IMR-90 (cell line): ENCODE measurements at regions not wholly inside any gene's neighbourhood (a gene's known extent, or its start where the extent isn't known, plus 50 kb on each side); places are given as distances from the start of the nearest gene placed in this dataset.

ENCODE experiments used
- ATAC-seq: fragments of 200-7000 bp; cut with Tn5 transposase; 2 replicates; pipeline ENCODE4 v1.9.1; 2020; ENCODE audit warnings: low read depth, mild to moderate bottlenecking, moderate library complexity
- BruUV-seq: library from RNA; stranded (reverse); fragments of 400-500 nt; replicated peaks from 2 replicates; lab custom pipeline; 2021; lab: Mats Ljungman, UMichigan
- CTCF ChIA-PET: fragments of 300-600 bp; formaldehyde crosslinking; extraction: SDS; loops from one replicate; lab custom pipeline; 2021; ENCODE audit warnings: antibody characterized with exemption; lab: Yijun Ruan, JAX
- POLR2A ChIA-PET: fragments of 300-600 bp; sonication (Branson Sonifier 250); formaldehyde crosslinking; loops from one replicate; lab custom pipeline; 2022; ENCODE audit warnings: antibody characterized with exemption; ENCODE audit not compliant: unreplicated experiment; lab: Charles Lee
- DNase-seq: peaks from one replicate; pipeline ENCODE4 v3.0.0; 2013
- H2AFZ ChIP-seq: replicated peaks from 2 replicates; pipeline ENCODE3; 2013; ENCODE audit warnings: low read length, mild to moderate bottlenecking; ENCODE audit not compliant: poor library complexity
- H2AK5ac ChIP-seq: 2 replicates; pipeline ENCODE4 v1.6.1; 2013; ENCODE audit warnings: low read depth, low read length, inconsistent platforms
- H2AK9ac ChIP-seq: replicated peaks from 2 replicates; pipeline ENCODE3; 2013; ENCODE audit warnings: mild to moderate bottlenecking, low read depth, low read length, moderate library complexity; ENCODE audit not compliant: poor library complexity
- H2BK120ac ChIP-seq: 2 replicates; pipeline ENCODE4 v1.6.1; 2013; ENCODE audit warnings: low read depth, low read length, inconsistent platforms
- H2BK15ac ChIP-seq: 3 replicates; pipeline ENCODE4 v1.6.1; 2013; ENCODE audit warnings: low read depth, low read length, inconsistent platforms
- H2BK20ac ChIP-seq: 2 replicates; pipeline ENCODE4 v1.6.1; 2013; ENCODE audit warnings: low read depth, mild to moderate bottlenecking, inconsistent platforms, low read length, moderate library complexity
- H2BK5ac ChIP-seq: 2 replicates; pipeline ENCODE4 v1.6.1; 2013; ENCODE audit warnings: mild to moderate bottlenecking, low read depth, low read length, inconsistent platforms; ENCODE audit not compliant: poor library complexity, severe bottlenecking
- H3K14ac ChIP-seq: replicated peaks from 2 replicates; pipeline ENCODE4 v1.6.1; 2013; ENCODE audit warnings: low read depth, low read length, inconsistent platforms
- H3K18ac ChIP-seq: 2 replicates; pipeline ENCODE4 v1.6.1; 2013; ENCODE audit warnings: low read depth, low read length, control low read depth
- H3K23ac ChIP-seq: 2 replicates; pipeline ENCODE4 v1.6.1; 2013; ENCODE audit warnings: low read depth, low read length, inconsistent platforms
- H3K27ac ChIP-seq: 2 replicates; pipeline ENCODE4 v1.5.1; 2013; ENCODE audit warnings: mild to moderate bottlenecking, control low read depth, low read length; ENCODE audit not compliant: insufficient read depth
- H3K27me3 ChIP-seq: 2 replicates; pipeline ENCODE4 v1.6.1; 2013; ENCODE audit warnings: low read length; ENCODE audit not compliant: control insufficient read depth, insufficient read depth
- H3K36me3 ChIP-seq: 2 replicates; pipeline ENCODE4 v1.6.1; 2013; ENCODE audit warnings: low read length, mixed read lengths; ENCODE audit not compliant: control insufficient read depth, insufficient read depth
- H3K4ac ChIP-seq: 2 replicates; pipeline ENCODE4 v1.6.1; 2013; ENCODE audit warnings: low read depth, low read length, inconsistent platforms
- H3K4me1 ChIP-seq: 2 replicates; pipeline ENCODE4 v1.6.1; 2013; ENCODE audit warnings: low read length, mixed read lengths; ENCODE audit not compliant: control insufficient read depth, insufficient read depth
- H3K4me2 ChIP-seq: 2 replicates; pipeline ENCODE4 v1.6.1; 2013; ENCODE audit warnings: low read depth, mild to moderate bottlenecking, control low read depth, low read length, moderate library complexity
- H3K4me3 ChIP-seq: 2 replicates; pipeline ENCODE4 v1.5.1; 2013; ENCODE audit warnings: low read depth, mild to moderate bottlenecking, control low read depth, low read length, moderate library complexity; ENCODE audit not compliant: insufficient read depth
- H3K56ac ChIP-seq: 2 replicates; pipeline ENCODE4 v1.6.1; 2013; ENCODE audit warnings: low read length, inconsistent platforms; ENCODE audit not compliant: insufficient read depth; ENCODE audit errors: extremely low read depth
- H3K79me1 ChIP-seq, 2 experiments: 2 replicates each; pipeline ENCODE4 v1.6.1; 2013; ENCODE audit warnings: low read length in 2 of 2, inconsistent platforms in 1 of 2, low read depth in 1 of 2
- H3K9ac ChIP-seq: 2 replicates; pipeline ENCODE4 v1.6.1; 2013; ENCODE audit warnings: low read depth, low read length, control low read depth
- H3K9me1 ChIP-seq: 2 replicates; pipeline ENCODE4 v1.6.1; 2013; ENCODE audit warnings: low read length, inconsistent platforms; ENCODE audit not compliant: insufficient read depth
- H3K9me3 ChIP-seq: 2 replicates; pipeline ENCODE4 v1.6.1; 2013; ENCODE audit warnings: low read length; ENCODE audit not compliant: control insufficient read depth, insufficient read depth
- H4K20me1 ChIP-seq: 2 replicates; pipeline ENCODE4 v1.6.1; 2013; ENCODE audit warnings: low read length, inconsistent platforms; ENCODE audit not compliant: insufficient read depth
- H4K5ac ChIP-seq: 2 replicates; pipeline ENCODE4 v1.6.1; 2013; ENCODE audit warnings: mild to moderate bottlenecking, low read depth, low read length, control low read depth
- H4K8ac ChIP-seq, 2 experiments: 2 replicates each; pipeline ENCODE4 v1.6.1; 2013; ENCODE audit warnings: low read depth in 2 of 2, low read length in 2 of 2, control low read depth in 1 of 2, inconsistent platforms in 1 of 2
- H4K91ac ChIP-seq: 2 replicates; pipeline ENCODE4 v1.6.1; 2013; ENCODE audit warnings: low read depth, low read length, inconsistent platforms; ENCODE audit not compliant: insufficient read depth
- CHD1 ChIP-seq: IDR thresholded peaks from 2 replicates; pipeline ENCODE4 v1.6.1; 2012; ENCODE audit warnings: low read depth, low read length, improper control_type of control experiment
- WGBS, 2 experiments: methylation state at CpG; one replicate each; pipeline versions ENCODE4 v1.1.5 to v1.1.7; 2013; ENCODE audit warnings: missing lambda C conversion rate in 2 of 2; ENCODE audit not compliant: insufficient read length in 1 of 2; ENCODE audit errors: extremely low coverage in 2 of 2; 5-methylcytosine and 5-hydroxymethylcytosine counted together
- dilution Hi-C: fragments of 300-500 bp; cut with HindIII; formaldehyde crosslinking; loops from one replicate; pipeline ENCODE4 v1.14.3; 2018; ENCODE audit warnings: low sequenced_read_pairs; ENCODE audit not compliant: unreplicated experiment
- in situ Hi-C: fragments of 300-500 bp; cut with MboI; formaldehyde crosslinking; loops from 3 replicates; pipeline ENCODE4 v1.14.3; 2019; ENCODE audit warnings: low sequenced_read_pairs, inconsistent platforms, mixed read lengths
- intact Hi-C: fragments of 100-400 bp; cut with micrococcal nuclease; formaldehyde crosslinking; loops from 2 replicates; pipeline ENCODE4 v1.10.0; 2022

- no peak for ATAC-seq
- Histone ChIP-seq H2BK20ac (no peak overlapping the region), H2AK9ac (no peak overlapping the region), H4K20me1 (no peaks in the 10 kb centered on the region), H3K36me3 (no peaks in the 10 kb centered on the region), H2BK15ac (no peak overlapping the region), H2AK5ac (no peak overlapping the region), H4K8ac (no peak overlapping the region), H3K4ac (no peak overlapping the region), H3K4me3 (no peak overlapping the region), H4K91ac (no peak overlapping the region), H3K79me1 (no peaks in the 10 kb centered on the region), H3K4me2 (no peak overlapping the region), H3K9me1 (no peaks in the 10 kb centered on the region), H3K14ac (no peak overlapping the region), H3K9me3 (no peaks in the 10 kb centered on the region), H4K5ac (no peak overlapping the region), H3K23ac (no peak overlapping the region), H2AFZ (no peak overlapping the region), H2BK120ac (no peak overlapping the region), H3K4me1 (no peaks in the 10 kb centered on the region), H2BK5ac (no peak overlapping the region), H3K18ac (no peak overlapping the region; the same call in 1 of the 2 replicates), H3K9ac (no peak overlapping the region), H3K27me3 (peaks cover 14% of the 10 kb centered on the region), H3K56ac (no peak overlapping the region), H3K27ac (no peak overlapping the region)
- no peak for TF ChIP-seq CHD1
- dilution Hi-C loops = no loop called here
- in situ Hi-C loops = no loop called here
- ChIA-PET POLR2A (no interaction called here), CTCF (no interaction called here)
- no TSS peak for BruUV-seq
- intact Hi-C loops = no loop called here
- WGBS, 2 experiments = 77% methylated on average over 9 of the region's 31 CpGs; no CpG with 5 or more reads in 1 of the 2 experiments
- DNase-seq = no peak
These were observed 82.6 kb upstream of the SHISAL1 start for GRCh38 chr22:44395118-44396005.
